Calu3 (cell line): ENCODE measurements at regions not wholly inside any gene's neighbourhood (a gene's known extent, or its start where the extent isn't known, plus 50 kb on each side); places are given as distances from the start of the nearest gene placed in this dataset.

Experiments used
- BruUV-seq: library from RNA; stranded (reverse); fragments of 400-500 nt; replicated peaks from 2 replicates; lab custom pipeline; 2021; lab: Mats Ljungman, UMichigan
- CTCF ChIA-PET: fragments of 300-600 bp; sonication (Branson Sonifier 250); formaldehyde crosslinking; loops from one replicate; lab custom pipeline; 2022; ENCODE audit warnings: antibody characterized with exemption; lab: Charles Lee
- DNase-seq: peaks from one replicate; pipeline ENCODE4 v3.0.0; 2022
- H3K27ac Mint-ChIP-seq: one replicate; pipeline ENCODE4 v1.8.0; 2022; ENCODE audit warnings: mixed read lengths; ENCODE audit not compliant: unreplicated experiment
- H3K27me3 Mint-ChIP-seq: one replicate; pipeline ENCODE4 v1.8.0; 2022; ENCODE audit warnings: mixed read lengths; ENCODE audit not compliant: unreplicated experiment
- H3K36me3 Mint-ChIP-seq: one replicate; pipeline ENCODE4 v1.8.0; 2022; ENCODE audit warnings: mild to moderate bottlenecking, moderate library complexity, mixed read lengths; ENCODE audit not compliant: insufficient read depth, unreplicated experiment
- H3K4me1 Mint-ChIP-seq: one replicate; pipeline ENCODE4 v1.8.0; 2022; ENCODE audit warnings: mild to moderate bottlenecking, low read depth, mixed read lengths; ENCODE audit not compliant: unreplicated experiment
- H3K4me3 Mint-ChIP-seq: one replicate; pipeline ENCODE4 v1.8.0; 2022; ENCODE audit warnings: mild to moderate bottlenecking, low read depth, moderate library complexity, mixed read lengths; ENCODE audit not compliant: unreplicated experiment
- H3K9me3 Mint-ChIP-seq: one replicate; pipeline ENCODE4 v1.8.0; 2022; ENCODE audit warnings: low read depth, mixed read lengths; ENCODE audit not compliant: unreplicated experiment
- CTCF ChIP-seq: fragments of 200-600 bp; IDR thresholded peaks from one replicate; pipeline ENCODE4 v1.8.0; 2022; ENCODE audit warnings: antibody characterized with exemption; ENCODE audit not compliant: unreplicated experiment
- intact Hi-C: fragments of 100-400 bp; cut with micrococcal nuclease; formaldehyde crosslinking; loops from one replicate; pipeline ENCODE4 v1.10.0; 2022; ENCODE audit not compliant: unreplicated experiment

- no peak for TF ChIP-seq CTCF
- DNase-seq: no peak
- H3K27ac Mint-ChIP-seq: no peak overlapping the region
- BruUV-seq: no TSS peak
- H3K4me3 Mint-ChIP-seq: no peak overlapping the region
- intact Hi-C loops: no loop called here
- H3K27me3 Mint-ChIP-seq: no peaks in the 10 kb centered on the region
- CTCF ChIA-PET: no interaction called here
- H3K9me3 Mint-ChIP-seq: peaks cover 3% of the 10 kb centered on the region
- no peaks in the 10 kb centered on the region for H3K36me3 Mint-ChIP-seq
- no peaks in the 10 kb centered on the region for H3K4me1 Mint-ChIP-seq
Measured at GRCh38 chr7:67716729-67717128, 720.1 kb downstream of the TYW1 start.

DNA sequence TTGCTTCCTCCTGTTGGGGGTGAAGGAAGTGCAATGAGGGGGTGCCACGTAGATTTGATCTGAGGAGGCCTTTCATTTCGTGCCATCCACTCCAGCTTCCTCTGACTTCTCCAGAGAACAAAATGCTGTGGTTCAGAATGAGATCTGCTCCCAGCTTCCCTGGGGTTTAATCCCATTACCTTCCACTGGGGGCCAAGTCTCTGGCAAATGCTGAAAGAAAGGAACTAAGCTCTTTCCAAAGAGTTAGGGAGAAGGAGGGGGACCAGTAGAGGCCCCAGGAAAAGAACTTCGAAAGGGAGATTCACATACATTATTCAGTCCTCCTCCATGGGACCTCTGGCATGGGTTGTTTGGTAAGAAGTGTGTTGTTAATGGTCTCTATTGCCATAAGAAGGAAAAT is 727.0 kb downstream of the TYW1 start:
- intact Hi-C loops: no loop called here
- H3K4me1 Mint-ChIP-seq: no peaks in the 10 kb centered on the region
- no peak for DNase-seq
- no peak for TF ChIP-seq CTCF
- no peak overlapping the region for H3K27ac Mint-ChIP-seq
- H3K9me3 Mint-ChIP-seq: no peaks in the 10 kb centered on the region
- CTCF ChIA-PET: no interaction called here
- no TSS peak for BruUV-seq
- no peak overlapping the region for H3K4me3 Mint-ChIP-seq
- no peaks in the 10 kb centered on the region for H3K36me3 Mint-ChIP-seq
- H3K27me3 Mint-ChIP-seq: no peaks in the 10 kb centered on the region

- Mint-ChIP-seq H3K27ac (no peak overlapping the region), H3K36me3 (no peaks in the 10 kb centered on the region), H3K27me3 (no peaks in the 10 kb centered on the region), H3K9me3 (no peaks in the 10 kb centered on the region), H3K4me3 (no peak overlapping the region), H3K4me1 (no peaks in the 10 kb centered on the region)
- intact Hi-C loops: no loop called here
- no TSS peak for BruUV-seq
- DNase-seq: no peak
- no peak for TF ChIP-seq CTCF
- CTCF ChIA-PET: no interaction called here
Measured at GRCh38 chr7:67724435-67724834, 727.8 kb downstream of the TYW1 start.

GRCh38 chr7:67724955-67725354 is 728.3 kb downstream of the TYW1 start:
- no peak overlapping the region for H3K27ac Mint-ChIP-seq
- TF ChIP-seq CTCF: no peak
- DNase-seq: no peak
- H3K4me1 Mint-ChIP-seq: no peaks in the 10 kb centered on the region
- H3K4me3 Mint-ChIP-seq: no peak overlapping the region
- intact Hi-C loops: no loop called here
- H3K27me3 Mint-ChIP-seq: no peaks in the 10 kb centered on the region
- BruUV-seq: no TSS peak
- H3K36me3 Mint-ChIP-seq: no peaks in the 10 kb centered on the region
- no peaks in the 10 kb centered on the region for H3K9me3 Mint-ChIP-seq
- CTCF ChIA-PET: no interaction called here
